GM19240 (cell line): ENCODE measurements at regions not wholly inside any gene's neighbourhood (a gene's known extent, or its start where the extent isn't known, plus 50 kb on each side); places are given as distances from the start of the nearest gene placed in this dataset.

ENCODE experiments used
- DNase-seq: peaks from one replicate; pipeline ENCODE4 v3.0.0; 2011; ENCODE audit warnings: low spot score; ENCODE audit not compliant: insufficient read length

GRCh38 chr12:34373926-34374325 lies 351.6 kb downstream of the ALG10 start:
- DNase-seq: no peak

GRCh38 chr12:34376133-34376799 lies 354.0 kb downstream of the ALG10 start:
- DNase-seq: no peak

GRCh38 chr12:34377243-34378035 lies 355.1 kb downstream of the ALG10 start:
- DNase-seq: no peak

- no peak for DNase-seq
Measured at GRCh38 chr12:34379142-34379541, 356.8 kb downstream of the ALG10 start.

GRCh38 chr12:34384693-34385092 lies 362.4 kb downstream of the ALG10 start:
- DNase-seq: no peak

- DNase-seq: no peak
Measured at GRCh38 chr12:34386016-34386415, 363.7 kb downstream of the ALG10 start.

- no peak for DNase-seq
Measured at GRCh38 chr12:34386621-34387255, 364.4 kb downstream of the ALG10 start.

DNA sequence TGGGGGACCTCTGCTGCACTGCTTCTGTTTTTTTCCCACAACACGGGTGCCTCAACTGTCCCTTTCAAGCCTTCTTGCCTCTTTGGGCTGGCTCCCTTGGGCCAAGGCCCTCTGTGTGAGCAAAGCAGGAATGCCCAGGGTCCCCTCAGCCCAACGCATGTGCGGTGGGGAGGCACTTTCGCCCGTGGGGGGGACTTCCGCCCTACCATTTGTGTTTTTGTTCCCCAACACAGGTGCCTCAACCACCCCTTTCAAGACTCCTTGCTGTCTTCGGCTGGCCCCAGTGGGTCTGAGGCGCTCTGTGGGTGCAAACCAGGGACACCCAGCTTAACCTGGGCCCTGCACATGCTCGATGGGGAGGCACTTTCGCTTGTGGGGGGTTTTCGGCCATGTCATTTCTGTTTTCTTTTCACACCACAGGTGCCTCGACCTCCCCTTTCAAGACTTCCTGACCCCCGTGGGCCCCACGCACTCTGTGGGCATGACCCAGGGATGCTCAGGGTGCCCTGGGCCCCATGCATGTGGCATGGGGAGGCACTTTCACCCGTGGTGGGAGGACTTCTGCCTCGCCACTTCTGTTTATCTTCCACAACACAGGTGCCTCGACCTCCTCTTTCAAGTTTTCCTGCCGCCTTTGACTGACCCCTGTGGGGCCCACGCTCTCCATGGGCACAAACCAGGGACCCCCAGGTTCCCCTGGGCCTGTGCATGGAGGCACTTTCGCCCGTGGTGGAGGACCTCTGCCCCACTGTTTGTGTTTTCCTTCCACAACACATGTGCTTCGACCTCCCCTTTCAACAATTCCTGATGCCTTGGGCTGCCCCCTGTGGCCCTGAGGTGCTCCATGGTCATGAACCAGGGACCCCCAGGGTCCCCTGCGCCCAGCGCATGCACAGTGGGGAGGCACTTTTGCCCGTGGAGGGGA lies 365.7 kb downstream of the ALG10 start:
- no peak for DNase-seq

GRCh38 chr12:34388636-34389377 lies 366.5 kb downstream of the ALG10 start:
- no peak for DNase-seq

- DNase-seq: no peak
Measured at GRCh38 chr12:34389378-34390170, 367.3 kb downstream of the ALG10 start.

GRCh38 chr12:34390171-34390841 lies 368.0 kb downstream of the ALG10 start:
- DNase-seq: no peak

- no peak for DNase-seq
Measured at GRCh38 chr12:34390846-34391700, 368.8 kb downstream of the ALG10 start.

DNA sequence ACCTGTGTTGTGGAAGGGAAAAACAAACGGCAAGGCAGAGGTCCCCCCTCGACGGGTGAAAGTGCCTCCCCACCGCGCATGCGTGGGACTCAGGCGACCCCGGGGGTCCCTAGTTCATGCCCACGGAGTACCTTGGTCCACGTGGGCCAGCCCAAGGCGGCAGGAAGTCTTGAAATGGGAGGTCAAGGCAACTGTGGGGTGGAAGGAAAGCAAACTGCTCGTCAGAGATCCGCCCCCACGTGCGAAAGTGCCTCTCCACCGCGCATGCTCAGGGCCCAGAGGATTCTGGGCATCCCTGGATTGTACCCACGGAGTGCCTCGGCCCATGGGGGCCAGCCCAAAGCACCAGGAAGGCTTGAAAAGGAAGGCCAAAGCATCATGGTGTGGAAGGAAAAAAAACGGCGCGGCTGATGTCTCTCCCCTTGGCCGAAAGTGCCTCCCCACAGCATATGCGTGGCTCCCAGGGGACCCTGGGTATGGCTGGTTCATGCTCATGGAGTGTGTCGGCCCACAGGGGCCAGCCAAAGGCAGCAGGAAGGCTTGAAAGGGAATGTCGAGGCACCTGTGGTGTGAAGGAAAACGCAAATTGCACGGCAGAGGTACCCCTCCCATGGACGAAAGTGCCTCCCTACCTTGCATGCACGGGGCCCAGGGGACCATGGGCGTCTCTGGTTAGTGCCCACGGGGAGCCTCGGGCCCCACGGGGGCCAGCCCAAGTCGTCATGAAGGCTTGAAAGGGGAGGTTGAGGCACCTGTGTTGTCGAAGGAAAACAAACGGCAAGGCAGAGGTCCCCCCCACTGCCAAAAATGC lies 369.7 kb downstream of the ALG10 start:
- DNase-seq: no peak

DNA sequence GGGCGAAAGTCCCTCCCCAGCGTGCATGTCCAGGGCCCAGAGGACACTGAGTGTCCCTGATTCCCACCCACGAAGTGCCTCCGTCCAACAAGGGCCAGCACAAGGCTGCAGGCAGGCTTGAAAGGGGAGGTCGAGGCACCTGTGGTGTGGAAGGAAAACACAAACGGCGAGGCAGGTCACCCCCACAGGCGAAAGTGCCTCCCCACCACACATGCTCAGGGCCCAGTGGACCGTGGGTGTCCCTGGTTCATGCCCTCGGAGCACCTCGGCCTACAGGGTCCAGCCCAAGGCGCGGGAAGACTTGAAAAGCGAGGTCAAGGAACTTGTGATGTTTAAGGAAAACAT lies 370.4 kb downstream of the ALG10 start:
- no peak for DNase-seq

DNA sequence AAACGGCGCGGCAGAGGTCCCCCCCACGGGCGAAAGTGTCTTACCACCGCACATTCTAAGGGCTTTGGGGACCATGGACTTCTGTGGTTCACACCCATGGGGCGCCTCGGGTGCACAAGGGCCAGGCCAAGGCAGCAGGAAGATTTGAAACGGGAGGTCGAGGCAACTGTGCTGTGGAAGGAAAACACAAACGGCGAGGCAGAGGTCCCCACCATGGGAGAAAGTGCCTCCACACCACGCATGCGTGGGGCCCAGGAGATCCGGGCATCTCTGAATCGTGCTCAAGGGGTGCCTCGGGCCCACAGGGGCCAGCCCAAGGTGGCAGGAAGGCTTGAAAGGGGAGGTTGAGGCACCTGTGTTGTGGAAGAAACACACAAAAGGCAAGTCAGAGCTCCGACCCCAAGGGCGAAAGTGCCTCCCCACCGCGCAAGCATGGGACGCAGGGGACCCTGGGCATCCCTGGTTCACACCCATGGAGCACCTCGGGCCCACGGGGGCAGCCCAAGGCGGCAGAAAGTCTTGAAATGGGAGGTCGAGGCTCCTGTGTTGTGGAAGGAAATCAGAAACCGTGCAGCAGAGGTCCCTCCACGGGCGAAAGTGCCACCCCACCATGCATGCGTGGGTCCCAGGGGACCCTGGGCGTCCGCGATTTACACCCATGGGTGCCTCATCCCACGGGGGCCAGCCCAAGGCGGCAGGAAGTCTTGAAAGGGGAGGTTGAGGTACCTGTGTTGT lies 371.0 kb downstream of the ALG10 start:
- DNase-seq: no peak

- DNase-seq: no peak
Measured at GRCh38 chr12:34393821-34394150, 371.5 kb downstream of the ALG10 start.
